D721Med (cell line): ENCODE measurements at regions not wholly inside any gene's neighbourhood (a gene's known extent, or its start where the extent isn't known, plus 50 kb on each side); places are given as distances from the start of the nearest gene placed in this dataset.

Source experiments
- DNase-seq: peaks from one replicate; pipeline ENCODE4 v3.0.0; 2011; ENCODE audit warnings: low spot score; ENCODE audit not compliant: insufficient read length
- FAIRE-seq: peaks from 2 replicates; lab custom pipeline; 2011; peaks lifted over from hg19 to GRCh38; lab: Jason Lieb, UNC
- CTCF ChIP-seq: IDR thresholded peaks from 2 replicates; pipeline ENCODE4 v1.5.1; 2012; ENCODE audit warnings: mild to moderate bottlenecking, control low read depth; ENCODE audit not compliant: insufficient read depth; ENCODE audit errors: missing control alignments

- FAIRE-seq (no peak), DNase-seq (no peak)
- TF ChIP-seq CTCF = no peak
These were observed 188.5 kb upstream of the RBMS3 start for GRCh38 chr3:29092348-29092747.

- no peak for TF ChIP-seq CTCF
- DNase-seq = no peak
- no peak for FAIRE-seq
These were observed 181.6 kb upstream of the RBMS3 start for GRCh38 chr3:29099296-29099695.

GRCh38 chr3:29099775-29100174 lies 181.1 kb upstream of the RBMS3 start:
- DNase-seq (no peak), FAIRE-seq (no peak)
- TF ChIP-seq CTCF = no peak

GRCh38 chr3:29100292-29100691 lies 180.6 kb upstream of the RBMS3 start:
- DNase-seq (no peak), FAIRE-seq (no peak)
- TF ChIP-seq CTCF = no peak

GRCh38 chr3:29128001-29128400 lies 152.9 kb upstream of the RBMS3 start:
- no peak for DNase-seq
- FAIRE-seq = no peak
- no peak for TF ChIP-seq CTCF

GRCh38 chr3:29137601-29138000 lies 143.3 kb upstream of the RBMS3 start:
- no peak for TF ChIP-seq CTCF
- DNase-seq = no peak
- no peak for FAIRE-seq

GRCh38 chr3:29138171-29138570 lies 142.7 kb upstream of the RBMS3 start:
- DNase-seq (no peak), FAIRE-seq (no peak)
- TF ChIP-seq CTCF = no peak
